ENCODE measurements at regions not wholly inside any gene's neighbourhood (a gene's known extent, or its start where the extent isn't known, plus 50 kb on each side); places are given as distances from the start of the nearest gene placed in this dataset.

GRCh38 chr14:58824796-58825195 lies 187.0 kb downstream of the DACT1 start:
- no peaks in the 10 kb centered on the region for H3K27me3 ChIP-seq (ENCODE audit: insufficient read depth, low read length, poor library complexity)
- no peak overlapping the region for H2AFZ ChIP-seq (ENCODE audit: low read depth, low read length)
- H3K36me3 ChIP-seq (ENCODE audit: insufficient read depth, low read length) = no peaks in the 10 kb centered on the region
- H3K4me1 ChIP-seq (ENCODE audit: insufficient read depth, low read length) = no peaks in the 10 kb centered on the region
- no peak for TF ChIP-seq CTCF (IDR thresholded peaks at IDR 0.05; ENCODE audit: borderline replicate concordance, extremely low read depth, low read length, poor library complexity, severe bottlenecking)
- no peak for TF ChIP-seq EZH2 (IDR thresholded peaks at IDR 0.05; ENCODE audit: borderline replicate concordance, low read depth, low read length, severe bottlenecking)
- DNase-seq (no peak), ATAC-seq (ENCODE audit: insufficient read depth, low read depth) (no peak)
- no peaks in the 10 kb centered on the region for H3K9me3 ChIP-seq (ENCODE audit: insufficient read depth, low read length, severe bottlenecking)
- no peak overlapping the region for H3K9ac ChIP-seq (ENCODE audit: low read depth, low read length)
- H3K4me3 ChIP-seq (ENCODE audit: low read depth in 1 of 2, low read length in 2 of 2) = no peak overlapping the region
- H3K79me2 ChIP-seq (ENCODE audit: insufficient read depth, low read length) = no peaks in the 10 kb centered on the region
- no peak overlapping the region for H3K4me2 ChIP-seq (ENCODE audit: insufficient read depth, low read length)
- H4K20me1 ChIP-seq (ENCODE audit: insufficient read depth, low read length) = no peaks in the 10 kb centered on the region
- H3K27ac ChIP-seq (ENCODE audit: low read length) = no peak overlapping the region

GRCh38 chr14:58825606-58826005 lies 187.8 kb downstream of the DACT1 start:
- Histone ChIP-seq H4K20me1 (ENCODE audit: insufficient read depth, low read length) (no peaks in the 10 kb centered on the region), H3K27me3 (ENCODE audit: insufficient read depth, low read length, poor library complexity) (peaks cover 6% of the 10 kb centered on the region), H3K27ac (ENCODE audit: low read length) (no peak overlapping the region), H2AFZ (ENCODE audit: low read depth, low read length) (no peak overlapping the region), H3K4me1 (ENCODE audit: insufficient read depth, low read length) (no peaks in the 10 kb centered on the region), H3K9ac (ENCODE audit: low read depth, low read length) (no peak overlapping the region), H3K79me2 (ENCODE audit: insufficient read depth, low read length) (no peaks in the 10 kb centered on the region), H3K4me2 (ENCODE audit: insufficient read depth, low read length) (no peak overlapping the region), H3K4me3 (ENCODE audit: low read depth in 1 of 2, low read length in 2 of 2) (no peak overlapping the region), H3K36me3 (ENCODE audit: insufficient read depth, low read length) (no peaks in the 10 kb centered on the region), H3K9me3 (ENCODE audit: insufficient read depth, low read length, severe bottlenecking) (no peaks in the 10 kb centered on the region)
- TF ChIP-seq EZH2 (IDR thresholded peaks at IDR 0.05; ENCODE audit: borderline replicate concordance, low read depth, low read length, severe bottlenecking) = no peak
- TF ChIP-seq CTCF (IDR thresholded peaks at IDR 0.05; ENCODE audit: borderline replicate concordance, extremely low read depth, low read length, poor library complexity, severe bottlenecking) = no peak
- ATAC-seq (ENCODE audit: insufficient read depth, low read depth) = no peak
- no peak for DNase-seq

- no peaks in the 10 kb centered on the region for H4K20me1 ChIP-seq (ENCODE audit: insufficient read depth, low read length)
- no peak overlapping the region for H2AFZ ChIP-seq (ENCODE audit: low read depth, low read length)
- TF ChIP-seq EZH2 (IDR thresholded peaks at IDR 0.05; ENCODE audit: borderline replicate concordance, low read depth, low read length, severe bottlenecking) (no peak), CTCF (IDR thresholded peaks at IDR 0.05; ENCODE audit: borderline replicate concordance, extremely low read depth, low read length, poor library complexity, severe bottlenecking) (peak; percentile 45)
- no peaks in the 10 kb centered on the region for H3K79me2 ChIP-seq (ENCODE audit: insufficient read depth, low read length)
- no peak overlapping the region for H3K4me3 ChIP-seq (ENCODE audit: low read depth in 1 of 2, low read length in 2 of 2)
- no peak overlapping the region for H3K27ac ChIP-seq (ENCODE audit: low read length)
- no peaks in the 10 kb centered on the region for H3K36me3 ChIP-seq (ENCODE audit: insufficient read depth, low read length)
- H3K4me1 ChIP-seq (ENCODE audit: insufficient read depth, low read length) = no peaks in the 10 kb centered on the region
- no peaks in the 10 kb centered on the region for H3K9me3 ChIP-seq (ENCODE audit: insufficient read depth, low read length, severe bottlenecking)
- no peak overlapping the region for H3K9ac ChIP-seq (ENCODE audit: low read depth, low read length)
- H3K27me3 ChIP-seq (ENCODE audit: insufficient read depth, low read length, poor library complexity) = peaks cover 6% of the 10 kb centered on the region
- no peak overlapping the region for H3K4me2 ChIP-seq (ENCODE audit: insufficient read depth, low read length)
- ATAC-seq (ENCODE audit: insufficient read depth, low read depth) = no peak
- no peak for DNase-seq
These were observed 189.3 kb downstream of the DACT1 start for GRCh38 chr14:58826845-58827686.

Measured in DND-41 (cell line).